ENCODE measurements at regions not wholly inside any gene's neighbourhood (a gene's known extent, or its start where the extent isn't known, plus 50 kb on each side); places are given as distances from the start of the nearest gene placed in this dataset.
A peak's percentile ranks its signal among the peaks of the same experiment; 100 is the strongest.
"Not testable (repeated sequence)": the region's sequence is repeated elsewhere in the genome, so short reads cannot be mapped to it uniquely, and the experiment has no call there.

GRCh38 chr3:94414418-94414817, 351.6 kb downstream of the NSUN3 start:
- DNase-seq = no peak

- DNase-seq = no peak
Observed at GRCh38 chr3:94416768-94417167, 353.9 kb downstream of the NSUN3 start.

DNA sequence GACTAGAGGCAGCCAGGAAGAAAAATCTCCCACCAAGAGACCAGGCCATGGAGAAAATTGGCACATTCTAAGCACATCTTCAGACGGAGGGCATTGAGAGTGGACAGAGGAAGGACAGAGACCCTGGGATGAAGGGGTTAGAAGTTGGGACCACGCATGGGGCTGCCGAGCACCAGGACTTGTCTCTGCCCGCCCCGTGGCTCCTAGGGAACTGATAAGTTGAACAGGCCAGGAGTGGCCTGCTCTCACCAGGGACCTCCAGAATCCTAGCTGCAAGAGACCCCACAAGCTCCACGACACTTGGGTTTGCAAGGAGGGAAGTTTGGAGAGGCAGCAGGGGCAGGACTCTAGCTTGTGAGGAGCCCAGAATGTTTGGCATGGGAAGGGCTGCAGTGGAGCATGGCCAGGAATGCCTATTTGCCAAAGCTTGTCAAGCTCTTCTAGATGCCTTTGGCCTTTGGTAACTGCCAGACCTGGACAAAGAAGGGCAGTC, 355.1 kb downstream of the NSUN3 start:
- no peak for DNase-seq

DNA sequence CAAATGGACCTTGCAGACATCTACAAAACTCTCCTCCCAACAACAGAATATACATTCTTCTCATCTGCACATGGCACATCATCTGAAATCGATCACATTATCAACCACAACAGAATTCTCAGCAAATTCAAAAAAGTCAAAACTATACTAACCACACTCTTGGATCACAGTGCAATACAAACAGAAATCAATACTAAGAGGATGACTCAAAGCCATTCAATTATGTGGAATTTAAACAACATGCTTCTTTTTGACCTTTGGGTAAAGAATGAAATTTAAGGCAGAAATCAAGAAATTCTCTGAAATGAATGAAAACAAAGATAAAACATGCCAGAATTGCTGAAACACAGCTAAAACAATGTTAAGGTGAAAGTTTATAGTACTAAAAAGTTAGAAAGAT, 358.1 kb downstream of the NSUN3 start:
- no peak for DNase-seq

GRCh38 chr3:94423578-94423977, 360.7 kb downstream of the NSUN3 start:
- DNase-seq = no peak

DNA sequence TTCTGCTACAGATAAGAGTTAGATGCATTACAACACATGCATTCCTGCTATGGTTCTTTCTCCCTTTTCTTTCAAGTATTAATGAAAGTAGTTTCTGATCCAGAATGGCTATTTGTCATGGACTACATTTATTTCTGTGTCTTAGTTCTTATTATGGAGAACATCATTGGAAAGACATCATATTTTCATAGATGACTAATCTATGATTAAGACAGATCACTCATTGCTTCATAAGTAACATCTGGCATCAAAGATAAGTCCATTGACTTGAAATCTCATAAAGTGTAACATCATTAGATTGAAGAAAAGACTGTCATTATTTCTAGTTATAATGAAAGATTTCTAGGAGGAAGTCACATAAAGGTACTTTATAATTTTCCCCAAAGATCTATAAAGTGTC, 366.7 kb downstream of the NSUN3 start:
- DNase-seq = no peak

- DNase-seq = no peak
Observed at GRCh38 chr3:94431876-94432570, 369.2 kb downstream of the NSUN3 start.

GRCh38 chr3:94433811-94434210, 370.9 kb downstream of the NSUN3 start:
- no peak for DNase-seq

GRCh38 chr3:94440767-94441493, 378.1 kb downstream of the NSUN3 start:
- DNase-seq = no peak

DNA sequence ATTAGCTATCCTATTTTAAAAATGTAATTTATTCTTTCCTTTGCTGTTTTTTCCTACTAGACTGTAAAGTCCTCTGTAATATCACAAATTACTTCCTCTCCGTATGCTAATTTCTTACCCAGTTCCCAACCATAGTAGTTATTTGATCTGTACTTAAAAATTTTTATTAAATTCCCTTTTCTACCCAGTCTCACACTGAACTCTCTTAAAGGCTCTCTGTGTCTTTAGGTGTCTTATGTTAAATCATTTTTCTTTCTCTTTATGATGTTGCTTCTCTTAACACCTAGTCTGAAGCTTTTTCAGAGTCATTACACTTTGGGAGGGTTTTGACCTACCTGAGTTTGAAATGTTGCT, 378.6 kb downstream of the NSUN3 start:
- no peak for DNase-seq

DNA sequence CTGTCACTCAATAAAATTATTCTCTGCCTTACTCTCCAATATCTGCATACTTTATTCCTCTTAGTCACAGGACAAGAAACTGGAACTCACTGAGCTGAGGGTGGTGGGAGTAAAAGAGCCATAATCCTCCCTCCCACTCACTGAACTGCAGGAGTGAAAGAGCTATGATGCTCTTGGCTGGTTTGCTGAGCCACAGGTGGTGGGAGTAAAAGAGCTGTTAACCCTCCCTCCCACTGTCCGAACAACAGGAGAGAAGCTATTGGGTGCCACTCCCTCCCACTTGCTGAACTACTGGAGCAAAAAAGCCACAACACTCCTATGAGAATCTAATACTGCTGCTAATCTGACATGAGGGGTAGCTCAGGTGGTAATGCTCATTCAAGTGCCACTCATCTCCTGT, 391.0 kb downstream of the NSUN3 start:
- no peak for DNase-seq

DNA sequence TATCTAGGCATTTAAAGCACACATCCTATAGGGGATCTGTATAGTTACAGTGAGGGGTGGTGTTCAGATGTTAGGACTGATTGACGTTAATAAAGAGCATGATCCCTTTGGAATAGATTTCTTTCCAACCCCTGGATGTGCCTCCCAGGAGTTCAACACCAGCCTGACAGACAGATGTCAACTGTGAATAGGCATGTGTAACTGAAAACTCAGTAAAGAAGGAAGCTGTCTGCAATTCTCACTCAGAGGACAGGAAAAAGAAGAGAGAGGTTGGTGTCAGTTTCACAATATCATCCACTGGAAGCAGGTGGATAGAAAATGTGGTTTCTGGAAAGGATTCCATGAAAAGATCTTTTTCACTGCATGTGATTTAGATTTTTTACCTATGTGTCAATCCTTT, 396.3 kb downstream of the NSUN3 start:
- no peak for DNase-seq

DNA sequence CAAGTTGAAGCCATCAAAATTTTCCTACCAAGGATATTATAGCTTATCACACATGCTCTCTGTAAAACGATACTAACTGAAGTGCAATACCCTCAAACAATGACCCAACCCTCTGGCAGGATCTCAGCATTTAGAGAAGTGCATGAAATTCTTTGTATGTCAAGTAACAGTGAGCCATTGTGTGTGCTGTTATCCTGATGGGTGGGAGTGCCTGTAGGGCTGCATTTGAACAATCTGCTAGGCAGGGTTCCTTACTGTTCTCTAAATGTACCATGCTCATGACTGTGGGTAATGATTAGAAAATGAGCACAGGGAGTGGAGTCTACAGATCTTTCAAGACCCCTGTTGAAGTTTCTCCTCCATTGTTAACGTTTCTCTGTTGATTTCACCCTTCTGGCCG, 398.1 kb downstream of the NSUN3 start:
- DNase-seq = no peak

GRCh38 chr3:94462931-94463330, 400.1 kb downstream of the NSUN3 start:
- DNase-seq = no peak

DNA sequence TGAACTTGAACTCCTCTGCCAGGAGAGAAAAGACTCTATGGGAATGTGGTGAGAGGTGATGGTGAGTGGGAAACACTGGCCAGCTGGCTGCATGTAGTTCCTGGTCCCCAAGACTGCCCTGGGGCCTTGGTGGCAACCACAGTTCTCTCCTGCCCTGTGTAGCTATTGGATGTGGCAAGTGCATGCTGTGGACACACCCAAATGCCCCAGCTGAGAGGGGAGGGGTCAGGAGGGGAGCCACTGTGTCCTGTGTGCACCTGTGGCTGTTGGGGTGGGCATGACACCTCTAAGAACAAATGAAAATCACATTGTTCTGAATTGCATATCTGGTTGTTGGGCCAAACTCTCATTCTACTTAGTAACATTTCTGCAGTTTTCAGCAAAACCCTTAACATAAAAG, 409.6 kb downstream of the NSUN3 start:
- no peak for DNase-seq

- DNase-seq = peak; percentile 14
Observed at GRCh38 chr3:94481226-94481898, 418.5 kb downstream of the NSUN3 start.

DNA sequence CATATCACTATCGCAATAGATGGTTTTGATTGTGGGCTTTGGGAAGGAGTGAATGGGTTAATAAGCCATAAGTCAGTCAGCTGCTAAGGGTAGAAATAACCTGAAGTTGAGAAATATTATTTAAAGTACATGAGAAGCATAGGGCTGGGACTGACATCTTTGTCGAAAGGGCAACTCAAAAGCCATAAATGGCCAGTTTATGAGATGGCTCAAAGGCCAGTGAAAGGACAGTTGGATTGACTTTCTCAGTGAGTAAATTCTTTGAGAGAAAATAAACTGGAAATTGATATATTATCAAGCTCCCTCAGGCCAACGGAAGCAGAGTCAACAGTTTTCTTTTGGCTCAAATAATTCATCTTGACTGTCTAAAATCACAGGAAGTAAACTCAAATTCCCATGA, 419.8 kb downstream of the NSUN3 start:
- DNase-seq = no peak

DNA sequence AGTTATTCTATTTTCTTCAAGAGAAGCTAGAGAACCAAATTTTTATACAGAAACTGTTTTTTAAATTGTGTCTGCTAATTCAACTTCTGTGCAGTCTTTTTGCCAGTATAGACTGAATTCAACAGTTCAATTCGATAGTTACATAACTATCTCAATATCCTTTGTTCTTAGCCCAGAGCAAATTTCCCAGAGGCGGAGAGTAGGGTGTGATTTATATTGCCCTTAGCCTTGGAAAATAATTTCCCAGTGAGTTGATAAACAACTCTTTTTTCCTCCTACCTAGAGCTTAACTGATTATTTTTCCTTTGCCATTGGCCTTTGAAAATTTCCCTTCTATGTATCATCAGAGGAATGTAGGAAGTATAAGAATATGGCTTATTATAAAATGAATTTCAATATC, 420.5 kb downstream of the NSUN3 start:
- DNase-seq = no peak

DNA sequence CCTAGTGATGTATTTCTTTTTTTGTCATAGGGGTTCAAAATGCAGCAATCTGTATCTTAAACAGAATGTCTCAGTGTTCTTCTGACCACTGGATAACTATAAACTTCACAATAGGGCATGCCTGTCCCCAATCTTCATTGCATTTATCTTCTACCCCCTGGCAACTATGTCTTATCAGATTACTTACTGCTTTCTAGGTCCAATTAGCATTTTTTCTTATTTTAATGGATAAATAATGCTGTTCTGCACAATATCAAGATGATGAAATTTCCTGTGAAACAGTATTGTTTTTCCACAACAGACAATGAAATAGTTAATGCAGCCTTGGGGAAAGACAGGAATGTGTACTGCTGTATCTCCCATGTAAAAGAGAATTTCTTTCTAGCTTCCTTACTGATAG, 432.1 kb downstream of the NSUN3 start:
- no peak for DNase-seq

GRCh38 chr3:94500146-94500545, 437.3 kb downstream of the NSUN3 start:
- DNase-seq = no peak

DNA sequence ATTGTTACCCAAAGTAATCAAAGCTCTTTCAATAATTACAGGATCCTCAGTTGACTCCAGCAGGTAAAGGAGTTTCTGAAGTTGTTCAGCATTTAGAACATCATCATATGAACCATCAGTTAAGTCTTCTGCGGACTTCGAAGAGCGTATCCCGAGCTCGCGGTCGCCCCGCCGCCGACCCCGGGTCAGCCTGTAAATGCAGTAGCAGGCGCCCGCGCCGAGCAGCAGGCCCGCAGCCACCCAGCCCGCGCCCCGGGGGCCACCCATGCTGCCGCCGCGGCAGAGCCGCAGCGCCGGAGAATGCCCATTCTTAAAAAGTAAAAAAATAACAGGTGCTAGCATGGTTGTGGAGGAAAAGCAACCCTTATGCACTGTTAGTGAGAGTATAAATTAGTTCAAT, 444.5 kb downstream of the NSUN3 start:
- not testable (repeated sequence) for DNase-seq

- no peak for DNase-seq
Observed at GRCh38 chr3:94512876-94513275, 450.0 kb downstream of the NSUN3 start.

DNA sequence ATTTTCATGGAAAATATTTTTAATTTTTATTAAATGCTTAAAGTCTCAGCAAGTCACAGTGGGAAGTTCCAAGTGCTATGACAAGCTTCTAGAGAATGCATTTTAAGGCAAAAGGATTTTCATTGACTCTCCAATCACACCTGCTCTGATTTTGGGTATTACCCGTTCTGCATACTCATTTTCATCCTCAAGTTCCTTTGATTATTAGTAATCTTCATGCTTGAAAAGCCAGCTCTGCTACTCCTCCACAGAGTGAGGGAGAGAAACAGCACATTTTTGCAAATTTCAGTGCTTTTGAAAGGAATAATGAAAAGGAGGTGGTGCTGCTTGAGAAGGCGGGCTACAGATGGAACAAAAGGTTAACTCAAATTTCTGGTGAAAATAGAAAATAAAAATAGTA, 450.7 kb downstream of the NSUN3 start:
- no peak for DNase-seq

GRCh38 chr3:94515983-94516382, 453.1 kb downstream of the NSUN3 start:
- DNase-seq = no peak
